Lower lobe of right lung (tissue), 2 donors: ENCODE measurements at regions not wholly inside any gene's neighbourhood (a gene's known extent, or its start where the extent isn't known, plus 50 kb on each side); places are given as distances from the start of the nearest gene placed in this dataset.

Experiments used
- ATAC-seq, 2 donors: fragments of 200-7000 bp; cut with Tn5 transposase; one replicate each; pipeline ENCODE4 v1.9.1; 2020 to 2022; ENCODE audit warnings: mild to moderate bottlenecking in 2 of 2, moderate library complexity in 2 of 2
- DNase-seq: peaks from one replicate; pipeline ENCODE4 v3.0.0-alpha.2; 2020
- H3K27ac ChIP-seq: fragments of 200-600 bp; one replicate; pipeline ENCODE4 v1.8.0; 2022
- H3K27me3 ChIP-seq: fragments of 200-600 bp; one replicate; pipeline ENCODE4 v1.8.0; 2022; ENCODE audit warnings: low read depth
- H3K36me3 ChIP-seq: fragments of 200-600 bp; one replicate; pipeline ENCODE4 v1.8.0; 2022; ENCODE audit warnings: mild to moderate bottlenecking
- H3K4me1 ChIP-seq: fragments of 200-600 bp; one replicate; pipeline ENCODE4 v1.8.0; 2022
- H3K4me3 ChIP-seq: fragments of 200-600 bp; one replicate; pipeline ENCODE4 v1.8.0; 2022; ENCODE audit warnings: mild to moderate bottlenecking
- H3K9me3 ChIP-seq: fragments of 200-600 bp; one replicate; pipeline ENCODE4 v1.8.0; 2022
- CTCF ChIP-seq: fragments of 200-600 bp; IDR thresholded peaks from one replicate; pipeline ENCODE4 v1.8.0; 2022; ENCODE audit warnings: antibody characterized with exemption, mild to moderate bottlenecking
- intact Hi-C: fragments of 100-400 bp; cut with DNase I; formaldehyde crosslinking; loops from one replicate; pipeline ENCODE4 v1.11.0; 2022
- donor health status: DM: no; HTN: yes; CAD: no; lungs with severe emphysema.

GRCh38 chr3:74768010-74768409 is 153.6 kb upstream of the CNTN3 start:
- DNase-seq (no peak), ATAC-seq (no peak)
- Histone ChIP-seq H3K36me3 (no peaks in the 10 kb centered on the region), H3K27me3 (no peaks in the 10 kb centered on the region), H3K4me3 (no peak overlapping the region), H3K27ac (no peak overlapping the region), H3K9me3 (no peaks in the 10 kb centered on the region), H3K4me1 (no peaks in the 10 kb centered on the region)
- TF ChIP-seq CTCF, result no peak
- intact Hi-C loops, result no loop called here

GRCh38 chr3:74766405-74766804 is 151.9 kb upstream of the CNTN3 start:
- H3K9me3 ChIP-seq, result no peaks in the 10 kb centered on the region
- ATAC-seq, result no peak
- no peak for TF ChIP-seq CTCF

GRCh38 chr3:74763830-74764229 is 149.4 kb upstream of the CNTN3 start:
- no peaks in the 10 kb centered on the region for H3K9me3 ChIP-seq
- no peaks in the 10 kb centered on the region for H3K27me3 ChIP-seq
- no peak for ATAC-seq
- no peak for DNase-seq
- H3K4me3 ChIP-seq, result no peak overlapping the region
- no peaks in the 10 kb centered on the region for H3K4me1 ChIP-seq
- TF ChIP-seq CTCF, result no peak
- no peak overlapping the region for H3K27ac ChIP-seq
- no peaks in the 10 kb centered on the region for H3K36me3 ChIP-seq
- intact Hi-C loops, result no loop called here

More at GRCh38 chr3:74766405-74766804, 151.9 kb upstream of the CNTN3 start:
- Histone ChIP-seq H3K4me1 (no peaks in the 10 kb centered on the region), H3K27ac (no peak overlapping the region), H3K27me3 (no peaks in the 10 kb centered on the region), H3K4me3 (no peak overlapping the region), H3K36me3 (no peaks in the 10 kb centered on the region)
- no peak for DNase-seq
- intact Hi-C loops, result no loop called here

GRCh38 chr3:74756674-74757073 is 142.2 kb upstream of the CNTN3 start:
- H3K4me3 ChIP-seq, result no peak overlapping the region
- intact Hi-C loops, result no loop called here
- H3K9me3 ChIP-seq, result no peaks in the 10 kb centered on the region
- H3K4me1 ChIP-seq, result no peaks in the 10 kb centered on the region
- no peak overlapping the region for H3K27ac ChIP-seq
- H3K27me3 ChIP-seq, result no peaks in the 10 kb centered on the region
- ATAC-seq (no peak), DNase-seq (no peak)
- no peak for TF ChIP-seq CTCF
- no peaks in the 10 kb centered on the region for H3K36me3 ChIP-seq

GRCh38 chr3:74752290-74752689 is 137.8 kb upstream of the CNTN3 start:
- no peaks in the 10 kb centered on the region for H3K27me3 ChIP-seq
- H3K9me3 ChIP-seq, result no peaks in the 10 kb centered on the region
- H3K4me3 ChIP-seq, result no peak overlapping the region
- TF ChIP-seq CTCF, result no peak
- ATAC-seq, result no peak
- no peaks in the 10 kb centered on the region for H3K4me1 ChIP-seq
- no peak overlapping the region for H3K27ac ChIP-seq
- H3K36me3 ChIP-seq, result no peaks in the 10 kb centered on the region
- intact Hi-C loops, result no loop called here
- no peak for DNase-seq

- intact Hi-C loops, result no loop called here
- Histone ChIP-seq H3K36me3 (no peaks in the 10 kb centered on the region), H3K27ac (no peak overlapping the region), H3K4me1 (no peaks in the 10 kb centered on the region), H3K4me3 (no peak overlapping the region), H3K27me3 (no peaks in the 10 kb centered on the region), H3K9me3 (no peaks in the 10 kb centered on the region)
- ATAC-seq, result peak in 1 of 2 donors; percentile 9
- no peak for DNase-seq
- no peak for TF ChIP-seq CTCF
Observed at GRCh38 chr3:74751775-74752174, 137.3 kb upstream of the CNTN3 start.
